H1 (cell line): ENCODE measurements at regions not wholly inside any gene's neighbourhood (a gene's known extent, or its start where the extent isn't known, plus 50 kb on each side); places are given as distances from the start of the nearest gene placed in this dataset.

ENCODE experiments used
- CTCF ChIA-PET: fragments of 300-600 bp; sonication (Branson Sonifier 250); formaldehyde crosslinking; loops from one replicate; lab custom pipeline; 2021; ENCODE audit not compliant: partially characterized antibody; lab: Charles Lee
- POLR2A ChIA-PET: fragments of 300-600 bp; sonication (Branson Sonifier 250); formaldehyde crosslinking; loops from one replicate; lab custom pipeline; 2021; ENCODE audit warnings: inconsistent platforms; ENCODE audit not compliant: partially characterized antibody; lab: Charles Lee
- DNase-seq, 2 experiments: peaks; one replicate each; pipeline versions ENCODE4 v3.0.0 to v3.0.0-alpha.2; 2010 to 2022; ENCODE audit warnings: low spot score in 2 of 2, low read depth in 1 of 2, mixed read lengths in 1 of 2
- FAIRE-seq: peaks from 2 replicates; lab custom pipeline; 2011; peaks lifted over from hg19 to GRCh38; lab: Jason Lieb, UNC
- H2AFZ ChIP-seq: 2 replicates; pipeline ENCODE4 v1.8.1; 2012; ENCODE audit warnings: low read length, inconsistent platforms
- H2AK5ac ChIP-seq: 2 replicates; pipeline ENCODE4 v1.6.1; 2013; ENCODE audit warnings: low read depth, low read length
- H2BK120ac ChIP-seq: replicated peaks from 2 replicates; pipeline ENCODE3; 2013; ENCODE audit warnings: low read depth, low read length, inconsistent platforms
- H2BK12ac ChIP-seq: 2 replicates; pipeline ENCODE4 v1.6.1; 2013; ENCODE audit warnings: low read depth, low read length
- H2BK15ac ChIP-seq: 2 replicates; pipeline ENCODE4 v1.6.1; 2013; ENCODE audit warnings: low read length
- H2BK20ac ChIP-seq: 2 replicates; pipeline ENCODE4 v1.6.1; 2013; ENCODE audit warnings: low read length
- H2BK5ac ChIP-seq: 2 replicates; pipeline ENCODE4 v1.6.1; 2013; ENCODE audit warnings: low read depth, low read length
- H3K14ac ChIP-seq: 2 replicates; pipeline ENCODE4 v1.6.1; 2013; ENCODE audit warnings: inconsistent platforms; ENCODE audit not compliant: insufficient read length
- H3K18ac ChIP-seq: 2 replicates; pipeline ENCODE4 v1.6.1; 2013; ENCODE audit warnings: low read length; ENCODE audit errors: extremely low read depth
- H3K23ac ChIP-seq: 2 replicates; pipeline ENCODE4 v1.6.1; 2013; ENCODE audit warnings: inconsistent platforms; ENCODE audit not compliant: insufficient read length
- H3K23me2 ChIP-seq: 2 replicates; pipeline ENCODE4 v1.6.1; 2013; ENCODE audit warnings: low read depth, low read length
- H3K27ac ChIP-seq: 2 replicates; pipeline ENCODE4 v1.6.1; 2011; ENCODE audit warnings: low read depth, low read length, inconsistent platforms
- H3K27me3 ChIP-seq, 4 experiments: replicated peaks in 1 of 4; 1 replicate in 1 of 4; 2 replicates in 3 of 4; pipeline versions ENCODE4 v1.6.1 to v1.8.1; 2011 to 2013; ENCODE audit warnings: low read length in 3 of 4, mild to moderate bottlenecking in 3 of 4, inconsistent platforms in 2 of 4, mixed read lengths in 2 of 4, moderate library complexity in 1 of 4; ENCODE audit not compliant: control insufficient read depth in 3 of 4, insufficient read depth in 3 of 4; ENCODE audit errors: extremely low read depth in 1 of 4
- H3K36me3 ChIP-seq, 4 experiments: 2 replicates each; pipeline versions ENCODE4 v1.6.1 to v1.8.1; 2011 to 2013; ENCODE audit warnings: mild to moderate bottlenecking in 4 of 4, low read length in 3 of 4, moderate library complexity in 2 of 4, control low read depth in 1 of 4, inconsistent platforms in 1 of 4; ENCODE audit not compliant: insufficient read depth in 4 of 4, control insufficient read depth in 2 of 4
- H3K4ac ChIP-seq: replicated peaks from 2 replicates; pipeline ENCODE3; 2013; ENCODE audit warnings: low read length, low read depth, mixed read lengths, inconsistent platforms; ENCODE audit not compliant: insufficient read length
- H3K4me1 ChIP-seq, 4 experiments: replicated peaks in 1 of 4; 1 replicate in 1 of 4; 2 replicates in 3 of 4; pipeline versions ENCODE4 v1.6.1 to v1.8.1; 2011 to 2013; ENCODE audit warnings: low read length in 3 of 4, inconsistent platforms in 2 of 4, mixed read lengths in 1 of 4; ENCODE audit not compliant: insufficient read depth in 4 of 4, control insufficient read depth in 3 of 4
- H3K4me2 ChIP-seq, 2 experiments: 2 replicates each; pipeline versions ENCODE4 v1.6.1 to v1.8.1; 2011 to 2013; ENCODE audit warnings: low read depth in 2 of 2, low read length in 2 of 2, control low read depth in 1 of 2, inconsistent platforms in 1 of 2, mild to moderate bottlenecking in 1 of 2; ENCODE audit not compliant: insufficient read depth in 1 of 2
- H3K4me3 ChIP-seq, 4 experiments: fragments of 200-600, 300-600 bp in 1 of 4; sonication (generic), shearing (Covaris generic), sonication (Bioruptor Twin) in 1 of 4; 2 replicates each; pipeline versions ENCODE4 v1.5.1 to v1.8.1; 2011 to 2016; ENCODE audit warnings: low read length in 4 of 4, low read depth in 3 of 4, control low read depth in 2 of 4, inconsistent platforms in 2 of 4, mild to moderate bottlenecking in 2 of 4, mixed read lengths in 1 of 4, moderate library complexity in 1 of 4; ENCODE audit not compliant: insufficient read depth in 2 of 4; ENCODE audit errors: extremely low read depth in 1 of 4
- H3K56ac ChIP-seq: replicated peaks from 2 replicates; pipeline ENCODE3; 2013; ENCODE audit warnings: low read depth, mild to moderate bottlenecking, mixed read lengths, low read length, inconsistent platforms; ENCODE audit not compliant: insufficient read length
- H3K79me1 ChIP-seq: 2 replicates; pipeline ENCODE4 v1.6.1; 2013; ENCODE audit warnings: low read depth, low read length, control low read depth
- H3K79me2 ChIP-seq, 2 experiments: 2 replicates each; pipeline versions ENCODE4 v1.6.1 to v1.8.1; 2012 to 2013; ENCODE audit warnings: low read length in 2 of 2, mild to moderate bottlenecking in 2 of 2, inconsistent platforms in 1 of 2; ENCODE audit not compliant: insufficient read depth in 2 of 2, control insufficient read depth in 1 of 2
- H3K9ac ChIP-seq, 4 experiments: replicated peaks in 1 of 4; 1 replicate in 1 of 4; 2 replicates in 3 of 4; pipeline versions ENCODE4 v1.6.1 to v1.8.1; 2011 to 2013; ENCODE audit warnings: low read depth in 3 of 4, low read length in 3 of 4, control low read depth in 2 of 4, mild to moderate bottlenecking in 2 of 4, moderate library complexity in 2 of 4, inconsistent platforms in 1 of 4; ENCODE audit errors: extremely low read depth in 1 of 4
- H3K9me3 ChIP-seq, 2 experiments: 2 replicates each; pipeline versions ENCODE4 v1.6.1 to v1.8.1; 2012 to 2013; ENCODE audit warnings: mild to moderate bottlenecking in 2 of 2, moderate library complexity in 2 of 2, control low read depth in 1 of 2, inconsistent platforms in 1 of 2, low read depth in 1 of 2, low read length in 1 of 2, mixed read lengths in 1 of 2; ENCODE audit not compliant: insufficient read depth in 2 of 2
- H4K20me1 ChIP-seq, 2 experiments: replicated peaks in 1 of 2; 2 replicates each; pipeline versions ENCODE3 to v1.8.1; 2011 to 2013; ENCODE audit warnings: inconsistent platforms in 2 of 2, low read length in 2 of 2, mild to moderate bottlenecking in 1 of 2; ENCODE audit not compliant: insufficient read depth in 2 of 2, control insufficient read depth in 1 of 2
- H4K5ac ChIP-seq: 2 replicates; pipeline ENCODE4 v1.6.1; 2013; ENCODE audit warnings: low read length, low read depth, mixed read lengths, inconsistent platforms; ENCODE audit not compliant: insufficient read length
- H4K8ac ChIP-seq: 2 replicates; pipeline ENCODE4 v1.8.0; 2013; ENCODE audit warnings: mild to moderate bottlenecking, moderate library complexity, low read length, inconsistent platforms; ENCODE audit not compliant: insufficient read depth; ENCODE audit errors: extremely low read depth
- H4K91ac ChIP-seq: replicated peaks from 2 replicates; pipeline ENCODE3; 2013; ENCODE audit warnings: low read length, mixed read lengths, inconsistent platforms; ENCODE audit not compliant: insufficient read length
- ATF2 ChIP-seq: IDR thresholded peaks from 2 replicates; pipeline ENCODE4 v1.6.1; 2012; ENCODE audit warnings: low read length, inconsistent platforms
- BRCA1 ChIP-seq: IDR thresholded peaks from 2 replicates; pipeline ENCODE4 v1.6.1; 2012; ENCODE audit warnings: low read depth, low read length, improper control_type of control experiment
- CBX5 ChIP-seq: fragments of 300-800, 300-1000 bp; sonication (generic); IDR thresholded peaks from 2 replicates; pipeline ENCODE4 v1.7.1; 2016; ENCODE audit warnings: antibody characterized with exemption, low read length, low read depth
- CHD2 ChIP-seq: IDR thresholded peaks from 2 replicates; pipeline ENCODE4 v1.6.1; 2012; ENCODE audit warnings: low read length, improper control_type of control experiment
- CREB1 ChIP-seq: IDR thresholded peaks from 2 replicates; pipeline ENCODE4 v1.6.1; 2012; ENCODE audit warnings: inconsistent platforms
- HDAC2 ChIP-seq, 2 experiments: fragments of 300-600 bp in 1 of 2; sonication (generic) in 1 of 2; IDR thresholded peaks; 2 replicates each; pipeline ENCODE4 v1.6.1; 2011 to 2012; ENCODE audit warnings: low read depth in 2 of 2, low read length in 2 of 2, mild to moderate bottlenecking in 2 of 2, moderate library complexity in 2 of 2, borderline replicate concordance in 1 of 2, inconsistent platforms in 1 of 2
- POLR2AphosphoS5 ChIP-seq: IDR thresholded peaks from 2 replicates; pipeline ENCODE4 v1.6.1; 2011; ENCODE audit warnings: low read depth, low read length
- RAD21 ChIP-seq, 2 experiments: IDR thresholded peaks in 1 of 2; conservative IDR thresholded peaks in 1 of 2; 2 replicates each; pipeline ENCODE4 v1.6.1; 2011; ENCODE audit warnings: low read depth in 2 of 2, low read length in 2 of 2, improper control_type of control experiment in 1 of 2, inconsistent platforms in 1 of 2, mild to moderate bottlenecking in 1 of 2, moderate library complexity in 1 of 2
- RFX5 ChIP-seq: IDR thresholded peaks from 2 replicates; pipeline ENCODE4 v1.6.1; 2011; ENCODE audit warnings: low read depth, low read length, improper control_type of control experiment, borderline replicate concordance
- SIN3A ChIP-seq, 2 experiments: IDR thresholded peaks in 1 of 2; conservative IDR thresholded peaks in 1 of 2; 2 replicates each; pipeline ENCODE4 v1.6.1; 2011 to 2012; ENCODE audit warnings: low read length in 2 of 2, improper control_type of control experiment in 1 of 2, low read depth in 1 of 2, mild to moderate bottlenecking in 1 of 2
- SIX5 ChIP-seq: IDR thresholded peaks from 2 replicates; pipeline ENCODE4 v1.6.1; 2011; ENCODE audit warnings: mild to moderate bottlenecking, low read depth, low read length
- TCF12 ChIP-seq: IDR thresholded peaks from 2 replicates; pipeline ENCODE4 v1.6.1; 2011; ENCODE audit warnings: low read depth, mild to moderate bottlenecking, low read length
- WGBS, 2 experiments: shearing (Covaris generic) in 1 of 2; methylation state at CpG; one replicate each; pipeline versions ENCODE4 v1.1.6 to v1.1.7; 2013 to 2015; ENCODE audit warnings: low lambda C conversion rate in 2 of 2, mixed read lengths in 2 of 2, inconsistent platforms in 1 of 2, low coverage in 1 of 2, missing lambda C conversion rate in 1 of 2; ENCODE audit not compliant: insufficient replicate concordance in 2 of 2, insufficient coverage in 1 of 2, insufficient read length in 1 of 2; ENCODE audit errors: extremely low coverage in 1 of 2, missing lambda C conversion rate in 1 of 2; 5-methylcytosine and 5-hydroxymethylcytosine counted together

GRCh38 chr10:131733596-131733995 lies 167.2 kb upstream of the PPP2R2D start:
- Histone ChIP-seq H2BK5ac (no peak overlapping the region), H4K91ac (no peak overlapping the region), H4K8ac (no peak overlapping the region), H3K9me3 (peaks cover 6 to 9% of the 10 kb centered on the region in 2 experiments), H2BK15ac (no peak overlapping the region), H4K5ac (no peak overlapping the region), H3K23ac (no peak overlapping the region), H3K27ac (no peak overlapping the region), H3K4me2 (no peak overlapping the region), H2BK12ac (no peak overlapping the region), H3K56ac (no peak overlapping the region), H2BK120ac (no peak overlapping the region), H2AFZ (no peak overlapping the region), H4K20me1 (no peaks in the 10 kb centered on the region), H2BK20ac (no peak overlapping the region), H3K4ac (no peak overlapping the region), H3K14ac (no peak overlapping the region), H2AK5ac (no peak overlapping the region), H3K9ac (no peak overlapping the region), H3K79me2 (no peaks in the 10 kb centered on the region), H3K4me1 (peaks cover 0 to 10% (median 2%) of the 10 kb centered on the region in 4 experiments; a peak in 1 of 7 replicates), H3K4me3 (no peak overlapping the region), H3K36me3 (no peaks in the 10 kb centered on the region), H3K27me3 (no peaks in the 10 kb centered on the region), H3K79me1 (no peaks in the 10 kb centered on the region), H3K23me2 (no peaks in the 10 kb centered on the region), H3K18ac (no peak overlapping the region)
- POLR2A ChIA-PET: interaction anchor here (0.6 kb wide), 1 partner anchor 189 kb away, joined by 3 read pairs; no protein-coding TSS in a partner anchor
- DNase-seq (no peak), FAIRE-seq (no peak)
- CTCF ChIA-PET: interaction anchor here (1.5 kb wide), 1 partner anchor 10 kb away, joined by 4 read pairs; no protein-coding TSS in a partner anchor
- 87% methylated on average over 10 of the region's 10 CpGs; no CpG with 5 or more reads in 1 of the 2 experiments for WGBS, 2 experiments
- no peak for TF ChIP-seq POLR2AphosphoS5
- TF ChIP-seq CHD2: no peak
- no peak for TF ChIP-seq RFX5
- no peak for TF ChIP-seq CBX5
- TF ChIP-seq BRCA1: no peak
- no peak for TF ChIP-seq SIN3A (conservative IDR thresholded peaks at IDR 0.05 in 1 of 2, IDR thresholded peaks at IDR 0.05 in 1 of 2; ENCODE audit: low read depth in 1 of 2, low read length in 2 of 2)
- no peak for TF ChIP-seq CREB1
- TF ChIP-seq RAD21 (IDR thresholded peaks at IDR 0.05 in 1 of 2, conservative IDR thresholded peaks at IDR 0.05 in 1 of 2; ENCODE audit: low read depth in 2 of 2, low read length in 2 of 2): no peak
- no peak for TF ChIP-seq HDAC2 (IDR thresholded peaks at IDR 0.05; ENCODE audit: borderline replicate concordance in 1 of 2, low read depth in 2 of 2, low read length in 2 of 2)
- TF ChIP-seq TCF12: no peak
- no peak for TF ChIP-seq SIX5
- TF ChIP-seq ATF2: no peak
